K562 (cell line): ENCODE measurements at regions not wholly inside any gene's neighbourhood (a gene's known extent, or its start where the extent isn't known, plus 50 kb on each side); places are given as distances from the start of the nearest gene placed in this dataset.

ENCODE experiments used
- ATAC-seq: fragments of 200-7000 bp; cut with Tn5 transposase; 3 replicates; pipeline ENCODE4 v1.9.1; 2020; ENCODE audit warnings: moderate library complexity
- BruUV-seq: library from RNA; stranded (reverse); fragments of 400-500 nt; replicated peaks from 2 replicates; lab custom pipeline; 2021; lab: Mats Ljungman, UMichigan
- CTCF ChIA-PET: fragments of 300-600 bp; formaldehyde crosslinking; extraction: SDS; loops from one replicate; lab custom pipeline; 2021; ENCODE audit warnings: low intra/inter-chr PET ratio; lab: Yijun Ruan, JAX
- POLR2A ChIA-PET: fragments of 300-600, 350-650 bp; sonication (Branson Sonifier 250); formaldehyde crosslinking; extraction: SDS; loops from one replicate; lab custom pipeline; 2021; ENCODE audit warnings: antibody characterized with exemption, inconsistent platforms; lab: Yijun Ruan, JAX
- DNase-seq, 4 experiments: peaks; one replicate each; pipeline versions ENCODE4 v3.0.0 to v3.0.0-alpha.2; 2011 to 2018; ENCODE audit warnings: low spot score in 3 of 4, mixed read lengths in 3 of 4; ENCODE audit errors: extremely low read depth in 1 of 4
- FAIRE-seq: peaks from 2 replicates; lab custom pipeline; 2011; peaks lifted over from hg19 to GRCh38; lab: Jason Lieb, UNC
- H2AFZ ChIP-seq: 2 replicates; pipeline ENCODE4 v1.6.0; 2011; ENCODE audit warnings: low read depth, low read length, control low read depth, inconsistent platforms
- H3K27ac ChIP-seq: fragments of 200-600 bp; 3 replicates; pipeline ENCODE4 v1.8.0; 2011; ENCODE audit warnings: low read depth, mild to moderate bottlenecking, control low read depth, inconsistent platforms, low read length, moderate library complexity, mixed read lengths; ENCODE audit errors: extremely low read depth
- H3K27me3 ChIP-seq, 2 experiments: fragments of 300-600 bp in 1 of 2; 2 replicates in 1 of 2; 3 replicates in 1 of 2; pipeline versions ENCODE4 v1.6.0 to v1.8.0; 2011; ENCODE audit warnings: inconsistent platforms in 2 of 2, low read length in 2 of 2, mild to moderate bottlenecking in 1 of 2, mixed read lengths in 1 of 2, moderate library complexity in 1 of 2; ENCODE audit not compliant: control insufficient read depth in 2 of 2, insufficient read depth in 2 of 2
- H3K36me3 ChIP-seq: fragments of 300-600 bp; 3 replicates; pipeline ENCODE4 v1.8.0; 2011; ENCODE audit warnings: mild to moderate bottlenecking, low read length, inconsistent platforms; ENCODE audit not compliant: control insufficient read depth, insufficient read depth
- H3K4me1 ChIP-seq, 2 experiments: fragments of 200-600 bp in 1 of 2; replicated peaks in 1 of 2; 2 replicates in 1 of 2; 3 replicates in 1 of 2; pipeline versions ENCODE4 v1.5.1 to v1.8.0; 2011; ENCODE audit warnings: inconsistent platforms in 2 of 2, low read length in 2 of 2, mild to moderate bottlenecking in 1 of 2, mixed read lengths in 1 of 2, moderate library complexity in 1 of 2; ENCODE audit not compliant: control insufficient read depth in 2 of 2, insufficient read depth in 2 of 2
- H3K4me2 ChIP-seq: 2 replicates; pipeline ENCODE4 v1.6.1; 2011; ENCODE audit warnings: low read length, control low read depth, inconsistent platforms, mixed read lengths; ENCODE audit not compliant: insufficient read depth
- H3K4me3 ChIP-seq: fragments of 200-600 bp; sonication (generic), shearing (Covaris generic); 2 replicates; pipeline ENCODE4 v1.5.1; 2016; ENCODE audit warnings: control low read depth, inconsistent platforms
- H3K79me2 ChIP-seq: fragments of 200-600 bp; 3 replicates; pipeline ENCODE4 v1.8.0; 2011; ENCODE audit warnings: low read length, inconsistent platforms; ENCODE audit not compliant: control insufficient read depth, insufficient read depth
- H3K9ac ChIP-seq, 2 experiments: 2 replicates each; pipeline versions ENCODE4 v1.6.0 to v1.6.1; 2011; ENCODE audit warnings: low read depth in 2 of 2, low read length in 2 of 2, control low read depth in 1 of 2, inconsistent platforms in 1 of 2, mild to moderate bottlenecking in 1 of 2, mixed read lengths in 1 of 2; ENCODE audit not compliant: insufficient read depth in 1 of 2
- H3K9me1 ChIP-seq: one replicate; pipeline ENCODE4 v1.6.0; 2011; ENCODE audit warnings: inconsistent platforms, mild to moderate bottlenecking, low read length, moderate library complexity; ENCODE audit not compliant: control insufficient read depth, insufficient read depth
- H3K9me3 ChIP-seq: replicated peaks from 2 replicates; pipeline ENCODE4 v1.5.1; 2011; ENCODE audit warnings: low read depth, low read length, inconsistent platforms; ENCODE audit not compliant: control insufficient read depth, insufficient read depth
- H4K20me1 ChIP-seq: replicated peaks from 2 replicates; pipeline ENCODE4 v1.6.1; 2011; ENCODE audit warnings: low read length, inconsistent platforms, mixed read lengths; ENCODE audit not compliant: control insufficient read depth, insufficient read depth
- ARID2 ChIP-seq: fragments of 450-650 bp; IDR thresholded peaks from 2 replicates; pipeline ENCODE4 v1.6.1; 2017; ENCODE audit warnings: antibody characterized with exemption, mild to moderate bottlenecking
- ATF3 ChIP-seq, 2 experiments: fragments of 450-650 bp in 1 of 2; sonication (generic) in 1 of 2; formaldehyde crosslinking in 1 of 2; IDR thresholded peaks in 1 of 2; conservative IDR thresholded peaks in 1 of 2; 2 replicates each; pipeline versions ENCODE4 v1.6.1 to v1.8.1; 2016 to 2023; ENCODE audit warnings: mild to moderate bottlenecking in 2 of 2, moderate library complexity in 2 of 2, inconsistent platforms in 1 of 2, missing genetic modification reagents in 1 of 2
- EP300 ChIP-seq: IDR thresholded peaks from 2 replicates; pipeline ENCODE4 v1.6.1; 2012; ENCODE audit warnings: low read length, improper control_type of control experiment
- RBM34 ChIP-seq: fragments of 200-400 bp; formaldehyde crosslinking; IDR thresholded peaks from 2 replicates; pipeline ENCODE4 v1.6.1; 2018; ENCODE audit warnings: low read length, borderline replicate concordance; ENCODE audit not compliant: insufficient read depth
- ZNF445 ChIP-seq: fragments of 250-450 bp; sonication (Bioruptor Pico); IDR thresholded peaks from 2 replicates; pipeline ENCODE4 v1.4.0; 2020; ENCODE audit warnings: low read depth, mild to moderate bottlenecking, moderate library complexity
- WGBS: fragments of 100-300 bp; shearing (Covaris generic); methylation state at CpG from one replicate; pipeline ENCODE4 v1.1.6; 2016; ENCODE audit warnings: low coverage, mixed read lengths; ENCODE audit not compliant: insufficient coverage; ENCODE audit errors: missing lambda C conversion rate; 5-methylcytosine and 5-hydroxymethylcytosine counted together
- in situ Hi-C: fragments of 300-500 bp; cut with MboI; formaldehyde crosslinking; loops from 4 replicates; pipeline ENCODE4 v1.15.0; 2018; ENCODE audit warnings: inconsistent platforms, mixed read lengths
- intact Hi-C: fragments of 100-400 bp; cut with micrococcal nuclease; formaldehyde crosslinking; loops from 2 replicates; pipeline ENCODE4 v1.14.2; 2022
- TF ChIP-seq, protein P1 (sequence below): sonication (generic); formaldehyde crosslinking; IDR thresholded peaks from 2 replicates; pipeline ENCODE4 v1.8.0; 2022; ENCODE audit warnings: mild to moderate bottlenecking, missing genetic modification reagents

DNA sequence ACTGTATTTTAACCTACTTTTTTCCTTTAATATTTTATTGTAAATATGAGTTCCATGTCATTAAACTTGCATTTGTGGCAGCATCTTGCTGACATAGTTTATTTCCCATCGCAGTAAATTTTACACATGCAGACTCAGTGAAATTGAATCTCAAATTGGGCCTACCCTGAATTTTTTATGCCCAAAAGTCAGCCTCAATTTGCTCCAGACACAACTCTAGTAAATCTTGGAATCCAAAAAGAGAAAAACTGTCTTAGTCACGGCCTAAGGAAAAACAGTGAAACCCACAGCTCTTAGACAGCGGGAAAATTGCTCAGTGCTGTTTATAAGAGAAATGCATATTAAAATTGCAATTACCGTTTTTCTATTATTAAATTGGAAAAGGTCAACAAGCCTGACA lies 85.3 kb upstream of the PCSK2 start:
- no peak overlapping the region for H2AFZ ChIP-seq
- no peaks in the 10 kb centered on the region for H3K4me1 ChIP-seq
- 0% methylated on average over 3 of the region's 4 CpGs for WGBS
- no peaks in the 10 kb centered on the region for H3K9me3 ChIP-seq
- H3K4me3 ChIP-seq = no peak overlapping the region
- H3K27ac ChIP-seq = no peak overlapping the region
- DNase-seq = no peak
- no peaks in the 10 kb centered on the region for H3K27me3 ChIP-seq
- ATAC-seq = no peak
- H3K9ac ChIP-seq = no peak overlapping the region
- H4K20me1 ChIP-seq = no peaks in the 10 kb centered on the region
- intact Hi-C loops (no loop called here), in situ Hi-C loops (no loop called here)
- no peak for TF ChIP-seq ATF3 (IDR thresholded peaks at IDR 0.05)
- TF ChIP-seq ATF3 (CRISPR knock-in tag; conservative IDR thresholded peaks at IDR 0.05) = no peak
- TF ChIP-seq, protein P1, sequence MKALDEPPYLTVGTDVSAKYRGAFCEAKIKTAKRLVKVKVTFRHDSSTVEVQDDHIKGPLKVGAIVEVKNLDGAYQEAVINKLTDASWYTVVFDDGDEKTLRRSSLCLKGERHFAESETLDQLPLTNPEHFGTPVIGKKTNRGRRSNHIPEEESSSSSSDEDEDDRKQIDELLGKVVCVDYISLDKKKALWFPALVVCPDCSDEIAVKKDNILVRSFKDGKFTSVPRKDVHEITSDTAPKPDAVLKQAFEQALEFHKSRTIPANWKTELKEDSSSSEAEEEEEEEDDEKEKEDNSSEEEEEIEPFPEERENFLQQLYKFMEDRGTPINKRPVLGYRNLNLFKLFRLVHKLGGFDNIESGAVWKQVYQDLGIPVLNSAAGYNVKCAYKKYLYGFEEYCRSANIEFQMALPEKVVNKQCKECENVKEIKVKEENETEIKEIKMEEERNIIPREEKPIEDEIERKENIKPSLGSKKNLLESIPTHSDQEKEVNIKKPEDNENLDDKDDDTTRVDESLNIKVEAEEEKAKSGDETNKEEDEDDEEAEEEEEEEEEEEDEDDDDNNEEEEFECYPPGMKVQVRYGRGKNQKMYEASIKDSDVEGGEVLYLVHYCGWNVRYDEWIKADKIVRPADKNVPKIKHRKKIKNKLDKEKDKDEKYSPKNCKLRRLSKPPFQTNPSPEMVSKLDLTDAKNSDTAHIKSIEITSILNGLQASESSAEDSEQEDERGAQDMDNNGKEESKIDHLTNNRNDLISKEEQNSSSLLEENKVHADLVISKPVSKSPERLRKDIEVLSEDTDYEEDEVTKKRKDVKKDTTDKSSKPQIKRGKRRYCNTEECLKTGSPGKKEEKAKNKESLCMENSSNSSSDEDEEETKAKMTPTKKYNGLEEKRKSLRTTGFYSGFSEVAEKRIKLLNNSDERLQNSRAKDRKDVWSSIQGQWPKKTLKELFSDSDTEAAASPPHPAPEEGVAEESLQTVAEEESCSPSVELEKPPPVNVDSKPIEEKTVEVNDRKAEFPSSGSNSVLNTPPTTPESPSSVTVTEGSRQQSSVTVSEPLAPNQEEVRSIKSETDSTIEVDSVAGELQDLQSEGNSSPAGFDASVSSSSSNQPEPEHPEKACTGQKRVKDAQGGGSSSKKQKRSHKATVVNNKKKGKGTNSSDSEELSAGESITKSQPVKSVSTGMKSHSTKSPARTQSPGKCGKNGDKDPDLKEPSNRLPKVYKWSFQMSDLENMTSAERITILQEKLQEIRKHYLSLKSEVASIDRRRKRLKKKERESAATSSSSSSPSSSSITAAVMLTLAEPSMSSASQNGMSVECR = no peak
- no peak for TF ChIP-seq EP300
- TF ChIP-seq ARID2 = no peak
- TF ChIP-seq ZNF445 (CRISPR knock-in tag) = no peak
- no peak for TF ChIP-seq RBM34
- H3K79me2 ChIP-seq = no peaks in the 10 kb centered on the region
- H3K9me1 ChIP-seq = no peaks in the 10 kb centered on the region
- POLR2A ChIA-PET = no interaction called here
- no peaks in the 10 kb centered on the region for H3K36me3 ChIP-seq
- H3K4me2 ChIP-seq = no peak overlapping the region
- CTCF ChIA-PET = no interaction called here
- BruUV-seq = no TSS peak
- no peak for FAIRE-seq
